ENCODE measurements at regions not wholly inside any gene's neighbourhood (a gene's known extent, or its start where the extent isn't known, plus 50 kb on each side); places are given as distances from the start of the nearest gene placed in this dataset.

- no peak overlapping the region for H3K4me3 ChIP-seq (ENCODE audit: low read length)
- DNase-seq (ENCODE audit: low read depth), result no peak
- TF ChIP-seq CTCF (conservative IDR thresholded peaks at IDR 0.05; ENCODE audit: low read length), result no peak
Observed at GRCh38 chr3:76645724-76646123, 394.2 kb upstream of the ROBO2 start.

GRCh38 chr3:76646921-76647562 is 392.9 kb upstream of the ROBO2 start:
- TF ChIP-seq CTCF (conservative IDR thresholded peaks at IDR 0.05; ENCODE audit: low read length), result no peak; the same call in 1 of the 2 replicates
- no peak for DNase-seq (ENCODE audit: low read depth)
- H3K4me3 ChIP-seq (ENCODE audit: low read length), result no peak overlapping the region

- no peak overlapping the region for H3K4me3 ChIP-seq (ENCODE audit: low read length)
- DNase-seq (ENCODE audit: low read depth), result no peak
- TF ChIP-seq CTCF (conservative IDR thresholded peaks at IDR 0.05; ENCODE audit: low read length), result no peak
Observed at GRCh38 chr3:76651784-76652183, 388.1 kb upstream of the ROBO2 start.

- no peak for TF ChIP-seq CTCF (conservative IDR thresholded peaks at IDR 0.05; ENCODE audit: low read length)
- H3K4me3 ChIP-seq (ENCODE audit: low read length), result no peak overlapping the region
- no peak for DNase-seq (ENCODE audit: low read depth)
Observed at GRCh38 chr3:76652524-76652923, 387.4 kb upstream of the ROBO2 start.

- no peak for DNase-seq (ENCODE audit: low read depth)
- no peak overlapping the region for H3K4me3 ChIP-seq (ENCODE audit: low read length)
- TF ChIP-seq CTCF (conservative IDR thresholded peaks at IDR 0.05; ENCODE audit: low read length), result no peak
Observed at GRCh38 chr3:76653640-76654251, 386.2 kb upstream of the ROBO2 start.

GRCh38 chr3:76656531-76657070 is 383.3 kb upstream of the ROBO2 start:
- TF ChIP-seq CTCF (conservative IDR thresholded peaks at IDR 0.05; ENCODE audit: low read length), result no peak
- no peak overlapping the region for H3K4me3 ChIP-seq (ENCODE audit: low read length)
- DNase-seq (ENCODE audit: low read depth), result no peak

- no peak for TF ChIP-seq CTCF (conservative IDR thresholded peaks at IDR 0.05; ENCODE audit: low read length)
- no peak for DNase-seq (ENCODE audit: low read depth)
- H3K4me3 ChIP-seq (ENCODE audit: low read length), result no peak overlapping the region
Observed at GRCh38 chr3:76657909-76658308, 382.0 kb upstream of the ROBO2 start.

All from AG10803 (cell line).